A673 (cell line): ENCODE measurements at regions not wholly inside any gene's neighbourhood (a gene's known extent, or its start where the extent isn't known, plus 50 kb on each side); places are given as distances from the start of the nearest gene placed in this dataset.

Experiments used
- BruUV-seq: library from RNA; stranded (reverse); fragments of 400-500 nt; replicated peaks from 2 replicates; lab custom pipeline; 2021; lab: Mats Ljungman, UMichigan
- CTCF ChIA-PET: fragments of 300-600 bp; sonication (Branson Sonifier 250); formaldehyde crosslinking; loops from one replicate; lab custom pipeline; 2022; ENCODE audit warnings: antibody characterized with exemption; lab: Charles Lee
- POLR2A ChIA-PET: fragments of 300-600 bp; sonication (Branson Sonifier 250); formaldehyde crosslinking; loops from one replicate; lab custom pipeline; 2022; ENCODE audit warnings: antibody characterized with exemption; ENCODE audit not compliant: low non-redundant PET; lab: Charles Lee
- DNase-seq: peaks from one replicate; pipeline ENCODE4 v3.0.0-alpha.2; 2015; ENCODE audit warnings: low spot score
- H3K27ac ChIP-seq: fragments of 200-600 bp; sonication (generic); 2 replicates; pipeline ENCODE4 v1.5.1; 2016; ENCODE audit warnings: mixed run types, low read depth, mild to moderate bottlenecking, mixed read lengths, antibody characterized with exemption, low read length; ENCODE audit not compliant: poor library complexity, severe bottlenecking
- H3K27me3 ChIP-seq: fragments of 200-600 bp; sonication (generic); replicated peaks from 2 replicates; pipeline ENCODE4 v1.6.1; 2017; ENCODE audit warnings: mixed run types, low read depth, mild to moderate bottlenecking, mixed read lengths, antibody characterized with exemption, low read length; ENCODE audit not compliant: insufficient read depth, poor library complexity
- H3K36me3 ChIP-seq: fragments of 200-600 bp; sonication (generic); 2 replicates; pipeline ENCODE4 v1.6.1; 2016; ENCODE audit warnings: mixed run types, mild to moderate bottlenecking, mixed read lengths, antibody characterized with exemption, low read length; ENCODE audit not compliant: insufficient read depth, poor library complexity, severe bottlenecking
- H3K4me1 ChIP-seq: fragments of 200-600 bp; sonication (generic); 2 replicates; pipeline ENCODE4 v1.6.1; 2017; ENCODE audit warnings: mixed run types, mild to moderate bottlenecking, mixed read lengths, antibody characterized with exemption, low read length; ENCODE audit not compliant: insufficient read depth, poor library complexity, severe bottlenecking
- H3K4me3 ChIP-seq: fragments of 200-600 bp; sonication (generic); 2 replicates; pipeline ENCODE4 v1.5.1; 2016; ENCODE audit warnings: low read depth, mixed run types, mild to moderate bottlenecking, mixed read lengths, low read length; ENCODE audit not compliant: poor library complexity, severe bottlenecking
- H3K9me3 ChIP-seq: fragments of 200-600 bp; sonication (generic); 2 replicates; pipeline ENCODE4 v1.6.1; 2016; ENCODE audit warnings: mixed run types, low read depth, mild to moderate bottlenecking, mixed read lengths, antibody characterized with exemption, low read length; ENCODE audit not compliant: poor library complexity, severe bottlenecking
- EZH2 ChIP-seq: fragments of 200-600 bp; sonication (generic); IDR thresholded peaks from 2 replicates; pipeline ENCODE4 v1.6.1; 2017; ENCODE audit warnings: borderline replicate concordance, low read depth, mild to moderate bottlenecking, mixed read lengths, antibody characterized with exemption, low read length; ENCODE audit not compliant: poor library complexity, severe bottlenecking
- intact Hi-C: fragments of 100-400 bp; cut with micrococcal nuclease; formaldehyde crosslinking; loops from one replicate; pipeline ENCODE4 v1.10.0; 2022; ENCODE audit not compliant: unreplicated experiment
- TF ChIP-seq, protein P1 (sequence below): fragments of 300-800, 200-600 bp; sonication (generic); conservative IDR thresholded peaks from 2 replicates; pipeline ENCODE4 v1.5.1; 2017; ENCODE audit warnings: low read depth, mild to moderate bottlenecking, antibody characterized with exemption, low read length, moderate library complexity, mixed read lengths

DNA sequence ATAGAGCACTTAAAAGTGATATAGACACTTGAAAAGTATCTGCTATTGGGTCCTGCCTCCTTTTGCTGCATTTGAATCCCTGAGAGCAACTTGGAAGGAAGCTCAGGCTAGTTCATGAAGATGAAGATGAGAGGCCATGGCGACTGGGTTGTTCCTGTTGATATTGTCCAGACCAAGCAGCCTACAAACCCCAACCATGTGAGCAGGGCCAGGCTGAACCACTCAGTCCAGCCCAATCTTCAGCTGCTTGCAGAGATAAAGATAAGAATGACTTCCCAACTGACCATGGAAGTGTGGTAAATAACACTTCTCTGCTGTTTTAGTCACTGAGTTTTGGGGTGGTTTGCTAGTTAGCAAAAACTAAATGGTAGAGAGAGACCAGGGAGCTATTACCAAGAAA, 417.6 kb downstream of the SOX11 start:
- no peaks in the 10 kb centered on the region for H3K9me3 ChIP-seq
- DNase-seq: no peak
- H3K27ac ChIP-seq: no peak overlapping the region
- no peak overlapping the region for H3K4me3 ChIP-seq
- no peak for TF ChIP-seq EZH2
- TF ChIP-seq, protein P1, sequence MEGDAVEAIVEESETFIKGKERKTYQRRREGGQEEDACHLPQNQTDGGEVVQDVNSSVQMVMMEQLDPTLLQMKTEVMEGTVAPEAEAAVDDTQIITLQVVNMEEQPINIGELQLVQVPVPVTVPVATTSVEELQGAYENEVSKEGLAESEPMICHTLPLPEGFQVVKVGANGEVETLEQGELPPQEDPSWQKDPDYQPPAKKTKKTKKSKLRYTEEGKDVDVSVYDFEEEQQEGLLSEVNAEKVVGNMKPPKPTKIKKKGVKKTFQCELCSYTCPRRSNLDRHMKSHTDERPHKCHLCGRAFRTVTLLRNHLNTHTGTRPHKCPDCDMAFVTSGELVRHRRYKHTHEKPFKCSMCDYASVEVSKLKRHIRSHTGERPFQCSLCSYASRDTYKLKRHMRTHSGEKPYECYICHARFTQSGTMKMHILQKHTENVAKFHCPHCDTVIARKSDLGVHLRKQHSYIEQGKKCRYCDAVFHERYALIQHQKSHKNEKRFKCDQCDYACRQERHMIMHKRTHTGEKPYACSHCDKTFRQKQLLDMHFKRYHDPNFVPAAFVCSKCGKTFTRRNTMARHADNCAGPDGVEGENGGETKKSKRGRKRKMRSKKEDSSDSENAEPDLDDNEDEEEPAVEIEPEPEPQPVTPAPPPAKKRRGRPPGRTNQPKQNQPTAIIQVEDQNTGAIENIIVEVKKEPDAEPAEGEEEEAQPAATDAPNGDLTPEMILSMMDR: no peak
- H3K36me3 ChIP-seq: no peaks in the 10 kb centered on the region
- no TSS peak for BruUV-seq
- no peaks in the 10 kb centered on the region for H3K4me1 ChIP-seq
- ChIA-PET POLR2A (no interaction called here), CTCF (no interaction called here)
- H3K27me3 ChIP-seq: no peaks in the 10 kb centered on the region
- intact Hi-C loops: no loop called here

DNA sequence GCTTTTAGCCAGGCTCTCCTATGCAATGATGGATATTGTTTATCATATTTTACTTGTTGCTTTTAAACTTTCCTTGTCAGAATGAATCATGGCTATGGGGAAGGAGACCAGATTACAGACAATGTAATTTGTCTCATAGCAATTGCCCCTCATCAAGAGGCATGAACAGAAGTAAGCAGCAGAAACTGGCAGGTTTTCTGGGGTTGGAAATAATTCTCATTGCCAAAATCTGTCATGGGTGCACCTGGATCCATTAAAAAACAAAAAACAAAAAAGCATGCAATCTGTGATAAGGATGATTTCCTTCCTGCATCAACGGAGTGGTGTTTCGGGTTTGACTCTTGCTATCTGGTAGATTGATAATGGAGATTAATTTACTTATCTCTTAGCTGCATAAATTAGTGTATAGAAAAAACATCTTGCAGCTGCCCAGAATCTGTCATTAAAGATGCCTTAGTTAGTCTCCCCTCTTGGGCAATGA, 419.6 kb downstream of the SOX11 start:
- Histone ChIP-seq H3K4me1 (no peaks in the 10 kb centered on the region), H3K27ac (no peak overlapping the region), H3K9me3 (no peaks in the 10 kb centered on the region), H3K4me3 (no peak overlapping the region), H3K27me3 (no peaks in the 10 kb centered on the region), H3K36me3 (no peaks in the 10 kb centered on the region)
- DNase-seq: no peak
- no TSS peak for BruUV-seq
- ChIA-PET POLR2A (no interaction called here), CTCF (interaction anchor here (0.6 kb wide), 1 partner anchor 156 kb away, joined by 3 read pairs; no protein-coding TSS in a partner anchor)
- no peak for TF ChIP-seq EZH2
- TF ChIP-seq, protein P1: no peak
- intact Hi-C loops: no loop called here

GRCh38 chr2:6113786-6114185, 421.6 kb downstream of the SOX11 start:
- no peaks in the 10 kb centered on the region for H3K9me3 ChIP-seq
- intact Hi-C loops: no loop called here
- POLR2A ChIA-PET: no interaction called here
- CTCF ChIA-PET: no interaction called here
- no peak for DNase-seq
- BruUV-seq: no TSS peak
- H3K4me1 ChIP-seq: no peaks in the 10 kb centered on the region
- H3K27ac ChIP-seq: no peak overlapping the region
- H3K36me3 ChIP-seq: no peaks in the 10 kb centered on the region
- H3K4me3 ChIP-seq: no peak overlapping the region
- TF ChIP-seq, protein P1: no peak
- TF ChIP-seq EZH2: no peak
- H3K27me3 ChIP-seq: no peaks in the 10 kb centered on the region
